ENCODE measurements at regions not wholly inside any gene's neighbourhood (a gene's known extent, or its start where the extent isn't known, plus 50 kb on each side); places are given as distances from the start of the nearest gene placed in this dataset.
A peak's percentile ranks its signal among the peaks of the same experiment; 100 is the strongest.

DNA sequence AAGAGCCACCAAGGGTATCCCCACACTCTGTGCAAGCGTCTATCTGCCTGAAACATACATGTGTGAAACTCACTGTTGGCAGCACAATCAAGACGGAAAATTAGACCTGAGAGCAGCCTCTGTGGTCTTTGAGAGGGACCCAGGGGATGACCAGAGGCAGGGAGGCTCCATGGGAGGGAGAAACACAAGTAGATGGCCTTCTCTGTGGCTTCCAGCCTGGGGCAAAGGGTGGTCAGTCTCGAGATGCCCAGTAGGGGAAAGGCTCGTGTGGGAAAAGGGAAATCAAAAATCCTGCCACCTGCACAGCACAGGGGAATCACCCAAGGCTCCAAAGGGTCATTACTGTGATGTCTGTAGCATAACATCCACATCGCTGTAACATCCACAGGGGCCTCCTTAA lies 823.3 kb downstream of the KCNJ18 start:
- FAIRE-seq (peak; percentile 74), ATAC-seq (no peak), DNase-seq (ENCODE audit: low read depth in 1 of 2, low spot score in 1 of 2) (no peak)
- TF ChIP-seq HOXB5 (CRISPR knock-in tag; IDR thresholded peaks at IDR 0.05) = no peak
- TF ChIP-seq, protein P1, sequence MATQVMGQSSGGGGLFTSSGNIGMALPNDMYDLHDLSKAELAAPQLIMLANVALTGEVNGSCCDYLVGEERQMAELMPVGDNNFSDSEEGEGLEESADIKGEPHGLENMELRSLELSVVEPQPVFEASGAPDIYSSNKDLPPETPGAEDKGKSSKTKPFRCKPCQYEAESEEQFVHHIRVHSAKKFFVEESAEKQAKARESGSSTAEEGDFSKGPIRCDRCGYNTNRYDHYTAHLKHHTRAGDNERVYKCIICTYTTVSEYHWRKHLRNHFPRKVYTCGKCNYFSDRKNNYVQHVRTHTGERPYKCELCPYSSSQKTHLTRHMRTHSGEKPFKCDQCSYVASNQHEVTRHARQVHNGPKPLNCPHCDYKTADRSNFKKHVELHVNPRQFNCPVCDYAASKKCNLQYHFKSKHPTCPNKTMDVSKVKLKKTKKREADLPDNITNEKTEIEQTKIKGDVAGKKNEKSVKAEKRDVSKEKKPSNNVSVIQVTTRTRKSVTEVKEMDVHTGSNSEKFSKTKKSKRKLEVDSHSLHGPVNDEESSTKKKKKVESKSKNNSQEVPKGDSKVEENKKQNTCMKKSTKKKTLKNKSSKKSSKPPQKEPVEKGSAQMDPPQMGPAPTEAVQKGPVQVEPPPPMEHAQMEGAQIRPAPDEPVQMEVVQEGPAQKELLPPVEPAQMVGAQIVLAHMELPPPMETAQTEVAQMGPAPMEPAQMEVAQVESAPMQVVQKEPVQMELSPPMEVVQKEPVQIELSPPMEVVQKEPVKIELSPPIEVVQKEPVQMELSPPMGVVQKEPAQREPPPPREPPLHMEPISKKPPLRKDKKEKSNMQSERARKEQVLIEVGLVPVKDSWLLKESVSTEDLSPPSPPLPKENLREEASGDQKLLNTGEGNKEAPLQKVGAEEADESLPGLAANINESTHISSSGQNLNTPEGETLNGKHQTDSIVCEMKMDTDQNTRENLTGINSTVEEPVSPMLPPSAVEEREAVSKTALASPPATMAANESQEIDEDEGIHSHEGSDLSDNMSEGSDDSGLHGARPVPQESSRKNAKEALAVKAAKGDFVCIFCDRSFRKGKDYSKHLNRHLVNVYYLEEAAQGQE (IDR thresholded peaks at IDR 0.05) = no peak
- TF ChIP-seq RCOR1 (IDR thresholded peaks at IDR 0.05; ENCODE audit: low read depth, low read length) = no peak
- no peak for TF ChIP-seq CEBPB (IDR thresholded peaks at IDR 0.05)
- TF ChIP-seq, protein P2, sequence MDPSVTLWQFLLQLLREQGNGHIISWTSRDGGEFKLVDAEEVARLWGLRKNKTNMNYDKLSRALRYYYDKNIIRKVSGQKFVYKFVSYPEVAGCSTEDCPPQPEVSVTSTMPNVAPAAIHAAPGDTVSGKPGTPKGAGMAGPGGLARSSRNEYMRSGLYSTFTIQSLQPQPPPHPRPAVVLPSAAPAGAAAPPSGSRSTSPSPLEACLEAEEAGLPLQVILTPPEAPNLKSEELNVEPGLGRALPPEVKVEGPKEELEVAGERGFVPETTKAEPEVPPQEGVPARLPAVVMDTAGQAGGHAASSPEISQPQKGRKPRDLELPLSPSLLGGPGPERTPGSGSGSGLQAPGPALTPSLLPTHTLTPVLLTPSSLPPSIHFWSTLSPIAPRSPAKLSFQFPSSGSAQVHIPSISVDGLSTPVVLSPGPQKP (IDR thresholded peaks at IDR 0.05; ENCODE audit: low read depth, low read length) = no peak
- TF ChIP-seq SMC3 (IDR thresholded peaks at IDR 0.05) = no peak
- no peak for TF ChIP-seq TFCP2L1 (CRISPR knock-in tag; IDR thresholded peaks at IDR 0.05)
- TF ChIP-seq ZNF302 (CRISPR knock-in tag; IDR thresholded peaks at IDR 0.05) = no peak
- TF ChIP-seq FOSB (CRISPR knock-in tag; IDR thresholded peaks at IDR 0.05) = no peak
- no peak for TF ChIP-seq NPAS2 (CRISPR knock-in tag; IDR thresholded peaks at IDR 0.05; ENCODE audit: borderline replicate concordance)
- TF ChIP-seq, protein P3, sequence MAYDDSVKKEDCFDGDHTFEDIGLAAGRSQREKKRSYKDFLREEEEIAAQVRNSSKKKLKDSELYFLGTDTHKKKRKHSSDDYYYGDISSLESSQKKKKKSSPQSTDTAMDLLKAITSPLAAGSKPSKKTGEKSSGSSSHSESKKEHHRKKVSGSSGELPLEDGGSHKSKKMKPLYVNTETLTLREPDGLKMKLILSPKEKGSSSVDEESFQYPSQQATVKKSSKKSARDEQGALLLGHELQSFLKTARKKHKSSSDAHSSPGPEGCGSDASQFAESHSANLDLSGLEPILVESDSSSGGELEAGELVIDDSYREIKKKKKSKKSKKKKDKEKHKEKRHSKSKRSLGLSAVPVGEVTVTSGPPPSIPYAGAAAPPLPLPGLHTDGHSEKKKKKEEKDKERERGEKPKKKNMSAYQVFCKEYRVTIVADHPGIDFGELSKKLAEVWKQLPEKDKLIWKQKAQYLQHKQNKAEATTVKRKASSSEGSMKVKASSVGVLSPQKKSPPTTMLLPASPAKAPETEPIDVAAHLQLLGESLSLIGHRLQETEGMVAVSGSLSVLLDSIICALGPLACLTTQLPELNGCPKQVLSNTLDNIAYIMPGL (CRISPR knock-in tag; IDR thresholded peaks at IDR 0.05; ENCODE audit: borderline replicate concordance) = no peak
- no peak for TF ChIP-seq JUN (IDR thresholded peaks at IDR 0.05)
- TF ChIP-seq ZFP36 (IDR thresholded peaks at IDR 0.05; ENCODE audit: borderline replicate concordance, partially characterized antibody) = no peak
- TF ChIP-seq RFX5 (IDR thresholded peaks at IDR 0.05) = no peak
- TF ChIP-seq, protein P4, sequence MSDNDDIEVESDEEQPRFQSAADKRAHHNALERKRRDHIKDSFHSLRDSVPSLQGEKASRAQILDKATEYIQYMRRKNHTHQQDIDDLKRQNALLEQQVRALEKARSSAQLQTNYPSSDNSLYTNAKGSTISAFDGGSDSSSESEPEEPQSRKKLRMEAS (IDR thresholded peaks at IDR 0.05) = no peak
- no peak for TF ChIP-seq FOSL2 (IDR thresholded peaks at IDR 0.05)
- no peak for TF ChIP-seq FOSL2 (CRISPR knock-in tag; IDR thresholded peaks at IDR 0.05)
- no peak for TF ChIP-seq MAZ (IDR thresholded peaks at IDR 0.05; ENCODE audit: borderline replicate concordance, low read depth, low read length)
- Histone ChIP-seq H3K4me1 (no peaks in the 10 kb centered on the region), H3K27ac (no peak overlapping the region), H3K4me3 (no peak overlapping the region), H3K9me3 (no peaks in the 10 kb centered on the region), H3K4me2 (no peak overlapping the region)
- POLR2A ChIA-PET = no interaction called here
- 5% methylated on average over 5 of the region's 5 CpGs for WGBS (ENCODE audit: missing lambda C conversion rate)
- CTCF ChIA-PET = no interaction called here

DNA sequence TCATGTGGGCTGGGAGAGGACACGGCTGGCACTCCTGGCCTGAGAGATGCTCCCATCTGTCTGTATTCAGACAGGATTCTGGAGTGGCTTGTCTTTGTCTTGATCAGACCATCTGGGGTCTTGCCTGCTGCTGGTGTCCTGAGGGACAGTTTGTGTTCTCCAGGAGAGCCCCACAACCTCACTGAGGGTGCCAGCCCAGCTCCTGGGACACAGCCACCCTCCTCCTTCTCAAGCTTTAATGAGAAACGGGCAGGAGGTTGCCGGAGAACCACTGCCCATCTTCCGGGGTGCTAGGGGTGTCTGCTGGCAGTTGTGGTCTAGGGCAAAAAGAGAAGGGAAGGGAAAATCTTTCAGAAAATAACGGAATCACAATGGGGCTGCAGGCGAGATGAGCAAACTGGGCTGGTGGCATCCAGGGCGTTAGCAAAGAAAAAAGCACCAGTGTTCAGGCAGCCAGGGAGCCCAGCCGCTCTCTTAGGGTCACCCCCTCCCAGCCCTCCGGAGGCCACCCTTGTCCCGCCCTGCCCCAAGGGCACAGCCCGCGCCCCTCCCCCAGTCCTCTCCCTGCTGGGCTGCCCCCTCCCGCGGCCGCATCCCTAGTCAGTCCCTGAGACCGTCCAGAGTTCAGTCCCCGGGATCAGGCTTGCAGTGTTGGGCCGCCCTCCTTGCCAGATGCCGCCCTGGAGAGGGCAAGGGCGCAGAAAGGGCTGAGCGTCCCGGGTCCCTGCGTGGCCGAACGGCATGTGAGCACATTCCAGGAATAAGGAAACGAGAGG lies 824.7 kb downstream of the KCNJ18 start:
- POLR2A ChIA-PET = no interaction called here
- DNase-seq (ENCODE audit: low read depth in 1 of 2, low spot score in 1 of 2) (no peak), FAIRE-seq (no peak), ATAC-seq (no peak)
- 24% methylated on average over 18 of the region's 26 CpGs for WGBS (ENCODE audit: missing lambda C conversion rate)
- TF ChIP-seq, protein P1 (IDR thresholded peaks at IDR 0.05) = no peak
- no peak for TF ChIP-seq NPAS2 (CRISPR knock-in tag; IDR thresholded peaks at IDR 0.05; ENCODE audit: borderline replicate concordance)
- no peaks in the 10 kb centered on the region for H3K9me3 ChIP-seq
- H3K4me2 ChIP-seq = peak overlapping the region; percentile 48; the same call in 2 of the 3 replicates
- H3K4me3 ChIP-seq = no peak overlapping the region
- no peaks in the 10 kb centered on the region for H3K4me1 ChIP-seq
- CTCF ChIA-PET = no interaction called here
- no peak overlapping the region for H3K27ac ChIP-seq
